ENCODE measurements at regions not wholly inside any gene's neighbourhood (a gene's known extent, or its start where the extent isn't known, plus 50 kb on each side); places are given as distances from the start of the nearest gene placed in this dataset.

DNA sequence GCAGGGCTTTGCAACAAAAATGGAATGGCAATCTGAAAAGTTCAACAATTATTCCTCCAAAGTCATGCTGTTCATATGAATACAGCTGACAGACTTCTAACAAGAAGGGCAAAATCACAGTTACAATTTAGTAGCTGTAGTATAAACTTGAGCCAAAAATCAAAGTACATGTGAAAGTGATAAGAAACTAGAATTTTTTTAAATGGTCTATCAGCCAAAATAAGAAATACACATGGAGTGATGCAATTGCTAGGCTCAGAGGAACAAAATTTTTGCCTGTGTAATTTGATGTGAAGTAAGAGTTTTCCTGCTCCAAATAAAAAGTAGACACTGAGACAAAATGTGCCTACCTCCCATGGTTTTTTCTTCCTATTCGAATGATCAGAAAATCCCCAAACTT is 167.7 kb upstream of the CDKN3 start:
- H3K18ac ChIP-seq (ENCODE audit: extremely low read depth, low read length), result no peak overlapping the region
- H3K27ac ChIP-seq (ENCODE audit: low read depth, low read length), result no peak overlapping the region
- H3K4ac ChIP-seq (replicated peaks; ENCODE audit: insufficient read length, low read depth, low read length), result no peak overlapping the region
- H3K27me3 ChIP-seq (replicated peaks in 1 of 4; ENCODE audit: control insufficient read depth in 3 of 4, extremely low read depth in 1 of 4, insufficient read depth in 3 of 4, low read length in 3 of 4), result no peaks in the 10 kb centered on the region
- H3K36me3 ChIP-seq (ENCODE audit: control insufficient read depth in 2 of 4, insufficient read depth in 4 of 4, low read length in 3 of 4), result no peaks in the 10 kb centered on the region
- ChIA-PET CTCF (ENCODE audit: partially characterized antibody) (no interaction called here), POLR2A (ENCODE audit: partially characterized antibody) (no interaction called here)
- H2BK20ac ChIP-seq (ENCODE audit: low read length), result no peak overlapping the region
- peaks cover 3 to 5% of the 10 kb centered on the region in 2 experiments; a peak in 1 of 4 replicates for H3K9me3 ChIP-seq (ENCODE audit: insufficient read depth in 2 of 2, low read depth in 1 of 2, low read length in 1 of 2)
- no peak overlapping the region for H2AFZ ChIP-seq (ENCODE audit: low read length)
- H2BK120ac ChIP-seq (replicated peaks; ENCODE audit: low read depth, low read length), result no peak overlapping the region
- no peak for FAIRE-seq
- H3K56ac ChIP-seq (replicated peaks; ENCODE audit: insufficient read length, low read depth, low read length), result no peak overlapping the region
- H3K23ac ChIP-seq (ENCODE audit: insufficient read length), result no peak overlapping the region
- 91% methylated on average over 1 of the region's 1 CpG; no CpG with 5 or more reads in 1 of the 2 experiments for WGBS, 2 experiments (ENCODE audit: extremely low coverage in 1 of 2, insufficient coverage in 1 of 2, insufficient read length in 1 of 2, insufficient replicate concordance in 2 of 2, low coverage in 1 of 2, low lambda C conversion rate in 2 of 2, missing lambda C conversion rate in 1 of 2)
- no peak overlapping the region for H3K4me2 ChIP-seq (ENCODE audit: insufficient read depth in 1 of 2, low read depth in 2 of 2, low read length in 2 of 2)
- H2BK12ac ChIP-seq (ENCODE audit: low read depth, low read length), result no peak overlapping the region
- no peaks in the 10 kb centered on the region for H3K79me1 ChIP-seq (ENCODE audit: low read depth, low read length)
- no peaks in the 10 kb centered on the region for H3K4me1 ChIP-seq (replicated peaks in 1 of 4; ENCODE audit: control insufficient read depth in 3 of 4, insufficient read depth in 4 of 4, low read length in 3 of 4)
- H2BK5ac ChIP-seq (ENCODE audit: low read depth, low read length), result no peak overlapping the region
- no peaks in the 10 kb centered on the region for H3K79me2 ChIP-seq (ENCODE audit: control insufficient read depth in 1 of 2, insufficient read depth in 2 of 2, low read length in 2 of 2)
- H3K14ac ChIP-seq (ENCODE audit: insufficient read length), result no peak overlapping the region
- H3K9ac ChIP-seq (replicated peaks in 1 of 4; ENCODE audit: extremely low read depth in 1 of 4, low read depth in 3 of 4, low read length in 3 of 4), result no peak overlapping the region
- H4K91ac ChIP-seq (replicated peaks; ENCODE audit: insufficient read length, low read length), result no peak overlapping the region
- H3K23me2 ChIP-seq (ENCODE audit: low read depth, low read length), result no peaks in the 10 kb centered on the region
- DNase-seq (ENCODE audit: low read depth in 1 of 2, low spot score in 2 of 2), result no peak
- no peak overlapping the region for H3K4me3 ChIP-seq (ENCODE audit: extremely low read depth in 1 of 4, insufficient read depth in 2 of 4, low read depth in 3 of 4, low read length in 4 of 4)
- no peak overlapping the region for H4K8ac ChIP-seq (ENCODE audit: extremely low read depth, insufficient read depth, low read length)
- H4K20me1 ChIP-seq (replicated peaks in 1 of 2; ENCODE audit: control insufficient read depth in 1 of 2, insufficient read depth in 2 of 2, low read length in 2 of 2), result no peaks in the 10 kb centered on the region
- no peak overlapping the region for H2BK15ac ChIP-seq (ENCODE audit: low read length)
- no peak overlapping the region for H4K5ac ChIP-seq (ENCODE audit: insufficient read length, low read depth, low read length)
- H2AK5ac ChIP-seq (ENCODE audit: low read depth, low read length), result no peak overlapping the region
- TF ChIP-seq JUND (IDR thresholded peaks at IDR 0.05; ENCODE audit: low read length), result no peak
- no peak for TF ChIP-seq RFX5 (IDR thresholded peaks at IDR 0.05; ENCODE audit: borderline replicate concordance, low read depth, low read length)
- no peak for TF ChIP-seq TCF12 (IDR thresholded peaks at IDR 0.05; ENCODE audit: low read depth, low read length)
- no peak for TF ChIP-seq EP300 (IDR thresholded peaks at IDR 0.05; ENCODE audit: borderline replicate concordance in 1 of 2, low read depth in 2 of 2, low read length in 2 of 2)
- no peak for TF ChIP-seq KDM1A (IDR thresholded peaks at IDR 0.05; ENCODE audit: borderline replicate concordance, low read length)
- no peak for TF ChIP-seq JUN (IDR thresholded peaks at IDR 0.05; ENCODE audit: low read depth, low read length)
- no peak for TF ChIP-seq SRF (IDR thresholded peaks at IDR 0.05; ENCODE audit: low read depth, low read length)
- TF ChIP-seq, protein P1, sequence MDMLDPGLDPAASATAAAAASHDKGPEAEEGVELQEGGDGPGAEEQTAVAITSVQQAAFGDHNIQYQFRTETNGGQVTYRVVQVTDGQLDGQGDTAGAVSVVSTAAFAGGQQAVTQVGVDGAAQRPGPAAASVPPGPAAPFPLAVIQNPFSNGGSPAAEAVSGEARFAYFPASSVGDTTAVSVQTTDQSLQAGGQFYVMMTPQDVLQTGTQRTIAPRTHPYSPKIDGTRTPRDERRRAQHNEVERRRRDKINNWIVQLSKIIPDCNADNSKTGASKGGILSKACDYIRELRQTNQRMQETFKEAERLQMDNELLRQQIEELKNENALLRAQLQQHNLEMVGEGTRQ (IDR thresholded peaks at IDR 0.05; ENCODE audit: low read length), result no peak
- no peak for TF ChIP-seq KDM4A (IDR thresholded peaks at IDR 0.05; ENCODE audit: low read depth, low read length, severe bottlenecking)
- no peak for TF ChIP-seq MAFK (IDR thresholded peaks at IDR 0.05; ENCODE audit: low read depth, low read length)
- TF ChIP-seq TAF7 (optimal IDR thresholded peaks at IDR 0.05; ENCODE audit: borderline replicate concordance, low read depth, low read length), result no peak
- TF ChIP-seq FOSL1 (IDR thresholded peaks at IDR 0.05; ENCODE audit: insufficient read depth, low read depth, low read length), result no peak
- no peak for TF ChIP-seq CEBPB (IDR thresholded peaks at IDR 0.05; ENCODE audit: low read depth, low read length)
- TF ChIP-seq SP1 (IDR thresholded peaks at IDR 0.05; ENCODE audit: low read depth, low read length), result no peak
- TF ChIP-seq POLR2AphosphoS5 (IDR thresholded peaks at IDR 0.05; ENCODE audit: low read depth, low read length), result no peak
